OCI-LY1 (cell line): ENCODE measurements at regions not wholly inside any gene's neighbourhood (a gene's known extent, or its start where the extent isn't known, plus 50 kb on each side); places are given as distances from the start of the nearest gene placed in this dataset.

ENCODE experiments used
- H2AFZ ChIP-seq: fragments of 200-600 bp; sonication (generic), shearing (Covaris generic); 2 replicates; pipeline ENCODE4 v1.6.0; 2014; ENCODE audit warnings: antibody characterized with exemption, mild to moderate bottlenecking, low read length
- H3F3A ChIP-seq: fragments of 200-600 bp; sonication (generic), shearing (Covaris generic); 2 replicates; pipeline ENCODE4 v1.6.0; 2014; ENCODE audit warnings: mild to moderate bottlenecking, antibody characterized with exemption, low read length, moderate library complexity; ENCODE audit not compliant: insufficient read depth
- H3K27ac ChIP-seq: fragments of 200-600 bp; sonication (generic); 2 replicates; pipeline ENCODE4 v1.5.1; 2014; ENCODE audit warnings: low read length, mixed run types, mild to moderate bottlenecking, low read depth; ENCODE audit not compliant: poor library complexity, severe bottlenecking
- H3K27me3 ChIP-seq: fragments of 200-600 bp; sonication (generic); 2 replicates; pipeline ENCODE4 v1.6.0; 2014; ENCODE audit warnings: antibody characterized with exemption, mild to moderate bottlenecking, low read length, moderate library complexity; ENCODE audit not compliant: insufficient read depth
- H3K36me3 ChIP-seq: fragments of 200-600 bp; sonication (generic); 2 replicates; pipeline ENCODE4 v1.6.1; 2014; ENCODE audit warnings: mild to moderate bottlenecking, antibody characterized with exemption, low read length, moderate library complexity, mixed read lengths; ENCODE audit not compliant: insufficient read depth
- H3K4me1 ChIP-seq: fragments of 200-600 bp; sonication (generic); 2 replicates; pipeline ENCODE4 v1.5.1; 2014; ENCODE audit warnings: mild to moderate bottlenecking, low read length, moderate library complexity; ENCODE audit not compliant: insufficient read depth, severe bottlenecking
- H3K4me2 ChIP-seq: fragments of 200-600 bp; sonication (generic), shearing (Covaris generic); 2 replicates; pipeline ENCODE4 v1.6.1; 2014; ENCODE audit warnings: low read length
- H3K4me3 ChIP-seq: fragments of 200-600 bp; sonication (generic); 2 replicates; pipeline ENCODE4 v1.5.1; 2014; ENCODE audit warnings: low read length, low read depth, mild to moderate bottlenecking, mixed read lengths; ENCODE audit not compliant: poor library complexity, severe bottlenecking
- H3K79me2 ChIP-seq: fragments of 200-600 bp; shearing (Covaris generic); 2 replicates; pipeline ENCODE4 v1.6.1; 2016; ENCODE audit warnings: mixed run types, low read length, mixed read lengths; ENCODE audit not compliant: insufficient read depth
- H3K9ac ChIP-seq: fragments of 200-600 bp; sonication (generic), shearing (Covaris generic); 2 replicates; pipeline ENCODE4 v1.6.1; 2014; ENCODE audit warnings: mild to moderate bottlenecking, low read length, mixed read lengths
- H3K9me2 ChIP-seq: fragments of 200-600 bp; sonication (generic), shearing (Covaris generic); 2 replicates; pipeline ENCODE4 v1.6.1; 2014; ENCODE audit warnings: low read depth, mild to moderate bottlenecking, low read length, mixed read lengths
- H3K9me3 ChIP-seq: fragments of 200-600 bp; shearing (Covaris generic); 2 replicates; pipeline ENCODE4 v1.6.1; 2014; ENCODE audit warnings: low read length, mixed read lengths
- H4K20me1 ChIP-seq: fragments of 200-600 bp; sonication (generic), shearing (Covaris generic); 2 replicates; pipeline ENCODE4 v1.6.0; 2016; ENCODE audit warnings: mild to moderate bottlenecking, low read length; ENCODE audit not compliant: insufficient read depth
- EZH2 ChIP-seq: fragments of 200-600 bp; sonication (generic), shearing (Covaris generic); IDR thresholded peaks from 2 replicates; pipeline ENCODE4 v1.8.0; 2017; ENCODE audit warnings: borderline replicate concordance, mixed run types, mild to moderate bottlenecking, antibody characterized with exemption, low read length, moderate library complexity, mixed read lengths
- TF ChIP-seq, protein P1 (sequence below): fragments of 200-600 bp; sonication (generic), shearing (Covaris generic); IDR thresholded peaks from 2 replicates; pipeline ENCODE4 v1.5.1; 2017; ENCODE audit warnings: mild to moderate bottlenecking, antibody characterized with exemption, low read length, moderate library complexity, mixed read lengths

GRCh38 chr20:11378252-11378651 lies 539.4 kb upstream of the BTBD3 start:
- H3K27ac ChIP-seq = no peak overlapping the region
- no peak overlapping the region for H3K4me3 ChIP-seq
- H3K9me3 ChIP-seq = no peaks in the 10 kb centered on the region
- no peak overlapping the region for H2AFZ ChIP-seq
- TF ChIP-seq, protein P1, sequence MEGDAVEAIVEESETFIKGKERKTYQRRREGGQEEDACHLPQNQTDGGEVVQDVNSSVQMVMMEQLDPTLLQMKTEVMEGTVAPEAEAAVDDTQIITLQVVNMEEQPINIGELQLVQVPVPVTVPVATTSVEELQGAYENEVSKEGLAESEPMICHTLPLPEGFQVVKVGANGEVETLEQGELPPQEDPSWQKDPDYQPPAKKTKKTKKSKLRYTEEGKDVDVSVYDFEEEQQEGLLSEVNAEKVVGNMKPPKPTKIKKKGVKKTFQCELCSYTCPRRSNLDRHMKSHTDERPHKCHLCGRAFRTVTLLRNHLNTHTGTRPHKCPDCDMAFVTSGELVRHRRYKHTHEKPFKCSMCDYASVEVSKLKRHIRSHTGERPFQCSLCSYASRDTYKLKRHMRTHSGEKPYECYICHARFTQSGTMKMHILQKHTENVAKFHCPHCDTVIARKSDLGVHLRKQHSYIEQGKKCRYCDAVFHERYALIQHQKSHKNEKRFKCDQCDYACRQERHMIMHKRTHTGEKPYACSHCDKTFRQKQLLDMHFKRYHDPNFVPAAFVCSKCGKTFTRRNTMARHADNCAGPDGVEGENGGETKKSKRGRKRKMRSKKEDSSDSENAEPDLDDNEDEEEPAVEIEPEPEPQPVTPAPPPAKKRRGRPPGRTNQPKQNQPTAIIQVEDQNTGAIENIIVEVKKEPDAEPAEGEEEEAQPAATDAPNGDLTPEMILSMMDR = no peak
- TF ChIP-seq EZH2 = no peak
- H3K4me2 ChIP-seq = no peak overlapping the region
- no peaks in the 10 kb centered on the region for H3K4me1 ChIP-seq
- no peaks in the 10 kb centered on the region for H3K27me3 ChIP-seq
- no peaks in the 10 kb centered on the region for H3K9me2 ChIP-seq
- H3K79me2 ChIP-seq = no peaks in the 10 kb centered on the region
- no peaks in the 10 kb centered on the region for H3F3A ChIP-seq
- no peaks in the 10 kb centered on the region for H3K36me3 ChIP-seq
- H3K9ac ChIP-seq = no peak overlapping the region
- H4K20me1 ChIP-seq = no peaks in the 10 kb centered on the region

GRCh38 chr20:11379257-11380011 lies 538.3 kb upstream of the BTBD3 start:
- H3K9me3 ChIP-seq = no peaks in the 10 kb centered on the region
- H3K27ac ChIP-seq = no peak overlapping the region
- H3K79me2 ChIP-seq = no peaks in the 10 kb centered on the region
- H3K36me3 ChIP-seq = no peaks in the 10 kb centered on the region
- no peak overlapping the region for H2AFZ ChIP-seq
- no peaks in the 10 kb centered on the region for H3F3A ChIP-seq
- no peak overlapping the region for H3K4me3 ChIP-seq
- TF ChIP-seq, protein P1 = no peak
- no peak for TF ChIP-seq EZH2
- H3K9me2 ChIP-seq = no peaks in the 10 kb centered on the region
- no peaks in the 10 kb centered on the region for H3K4me1 ChIP-seq
- H3K9ac ChIP-seq = no peak overlapping the region
- H3K4me2 ChIP-seq = no peak overlapping the region
- H4K20me1 ChIP-seq = no peaks in the 10 kb centered on the region
- no peaks in the 10 kb centered on the region for H3K27me3 ChIP-seq

DNA sequence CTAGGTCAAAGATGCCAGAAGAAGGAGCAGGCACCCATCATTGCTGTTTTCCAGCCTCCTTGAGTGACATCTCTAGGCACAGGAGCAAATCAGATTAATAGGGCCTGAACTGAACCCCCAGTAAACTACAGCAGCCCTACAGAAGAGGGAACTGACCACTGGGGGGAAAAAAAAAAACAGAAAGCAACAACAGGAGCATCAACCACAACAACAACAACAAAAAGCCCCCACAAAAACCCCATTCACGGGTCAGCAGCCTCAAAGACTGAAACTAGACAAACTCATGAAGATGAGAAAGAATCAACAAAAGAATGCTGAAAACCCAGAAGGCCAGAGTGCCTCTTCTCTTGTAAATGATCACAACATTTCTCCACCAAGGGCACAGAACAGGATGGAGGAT lies 537.4 kb upstream of the BTBD3 start:
- H3K27ac ChIP-seq = no peak overlapping the region
- no peaks in the 10 kb centered on the region for H3K9me3 ChIP-seq
- H4K20me1 ChIP-seq = no peaks in the 10 kb centered on the region
- no peaks in the 10 kb centered on the region for H3K36me3 ChIP-seq
- H3K4me2 ChIP-seq = no peak overlapping the region
- H3K9ac ChIP-seq = no peak overlapping the region
- no peaks in the 10 kb centered on the region for H3K79me2 ChIP-seq
- no peaks in the 10 kb centered on the region for H3K27me3 ChIP-seq
- H3K4me3 ChIP-seq = no peak overlapping the region
- H2AFZ ChIP-seq = no peak overlapping the region
- no peaks in the 10 kb centered on the region for H3F3A ChIP-seq
- TF ChIP-seq EZH2 = no peak
- H3K9me2 ChIP-seq = no peaks in the 10 kb centered on the region
- no peaks in the 10 kb centered on the region for H3K4me1 ChIP-seq
